Naive thymus-derived CD8-positive, alpha-beta T cell (primary cell): ENCODE measurements at regions not wholly inside any gene's neighbourhood (a gene's known extent, or its start where the extent isn't known, plus 50 kb on each side); places are given as distances from the start of the nearest gene placed in this dataset.
A peak's percentile ranks its signal among the peaks of the same experiment; 100 is the strongest.

Source experiments
- ATAC-seq, 2 donors: fragments of 150-1000 bp; cut with Tn5 transposase in 1 of 2; sonication (Bioruptor Pico), chemical (Tn5 transposase) in 1 of 2; 1 replicate in 1 of 2; 2 replicates in 1 of 2; pipeline ENCODE4 v1.10.0; 2021; ENCODE audit warnings: mild to moderate bottlenecking in 2 of 2, moderate library complexity in 2 of 2
- POLR2A ChIA-PET: fragments of 350-600 bp; sonication (Branson Sonifier 250); formaldehyde crosslinking; loops from one replicate; lab custom pipeline; 2021; ENCODE audit warnings: antibody characterized with exemption; lab: Charles Lee
- DNase-seq, 10 donors: peaks; one replicate each; pipeline versions ENCODE4 v3.0.0 to v3.0.0-alpha.2; 2020 to 2022
- H3K27ac Mint-ChIP-seq, 10 donors: one replicate each; pipeline ENCODE4 v1.8.0; 2020 to 2022; ENCODE audit warnings: mild to moderate bottlenecking in 10 of 10, mixed read lengths in 10 of 10, moderate library complexity in 4 of 10, inconsistent platforms in 1 of 10
- H3K27me3 Mint-ChIP-seq, 5 donors: one replicate each; pipeline ENCODE4 v1.8.0; 2021 to 2022; ENCODE audit warnings: mixed read lengths in 5 of 5
- H3K36me3 Mint-ChIP-seq, 3 donors: one replicate each; pipeline ENCODE4 v1.8.0; 2020 to 2022; ENCODE audit warnings: mixed read lengths in 3 of 3, mild to moderate bottlenecking in 2 of 3, inconsistent platforms in 1 of 3
- H3K4me1 Mint-ChIP-seq, 4 donors: one replicate each; pipeline ENCODE4 v1.8.0; 2021 to 2022; ENCODE audit warnings: mixed read lengths in 4 of 4
- H3K4me3 Mint-ChIP-seq, 10 donors: one replicate each; pipeline ENCODE4 v1.8.0; 2020 to 2022; ENCODE audit warnings: mild to moderate bottlenecking in 10 of 10, mixed read lengths in 10 of 10, moderate library complexity in 6 of 10, inconsistent platforms in 1 of 10
- H3K9me3 Mint-ChIP-seq, 9 donors: one replicate each; pipeline ENCODE4 v1.8.0; 2020 to 2022; ENCODE audit warnings: mixed read lengths in 9 of 9, mild to moderate bottlenecking in 3 of 9, inconsistent platforms in 1 of 9, moderate library complexity in 1 of 9

- Mint-ChIP-seq H3K27me3 (no peaks in the 10 kb centered on the region), H3K27ac (no peak overlapping the region), H3K9me3 (no peaks in the 10 kb centered on the region), H3K36me3 (no peaks in the 10 kb centered on the region), H3K4me3 (no peak overlapping the region), H3K4me1 (peaks cover 0 to 14% (median 0%) of the 10 kb centered on the region in 4 donors)
- no peak for ATAC-seq
- POLR2A ChIA-PET: no interaction called here
- no peak for DNase-seq
These were observed 140.8 kb downstream of the MRPL39 start for GRCh38 chr21:25466470-25466869.

DNA sequence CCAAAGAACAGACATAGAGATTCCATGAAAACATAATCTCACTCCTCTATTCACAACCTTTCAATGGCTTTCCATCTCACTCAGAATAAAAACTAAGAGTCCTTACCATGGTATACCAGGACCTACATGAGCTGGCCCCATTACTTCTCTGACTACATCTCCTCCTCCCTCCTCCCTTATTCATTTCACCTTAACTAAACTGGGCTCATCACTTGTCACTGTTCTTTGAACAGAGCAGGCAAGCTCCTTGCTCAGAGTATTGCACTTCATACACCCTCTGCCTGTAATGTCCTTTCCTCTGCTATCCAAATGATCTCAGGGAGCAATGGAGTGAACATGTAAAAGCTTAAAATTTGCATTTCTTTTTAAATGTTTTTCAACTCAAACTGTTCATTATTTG lies 142.0 kb downstream of the MRPL39 start:
- Mint-ChIP-seq H3K9me3 (no peaks in the 10 kb centered on the region), H3K27ac (no peak overlapping the region), H3K36me3 (no peaks in the 10 kb centered on the region), H3K4me3 (no peak overlapping the region), H3K4me1 (peaks cover 0 to 14% (median 0%) of the 10 kb centered on the region in 4 donors), H3K27me3 (no peaks in the 10 kb centered on the region)
- POLR2A ChIA-PET: no interaction called here
- DNase-seq (no peak), ATAC-seq (no peak)

- ATAC-seq (peak; percentile 42 to 57), DNase-seq (no peak)
- Mint-ChIP-seq H3K9me3 (no peaks in the 10 kb centered on the region), H3K4me3 (no peak overlapping the region), H3K27ac (peak overlapping the region in 1 of 10 donors; percentile 40), H3K36me3 (no peaks in the 10 kb centered on the region), H3K4me1 (peaks cover 0 to 19% (median under 1%) of the 10 kb centered on the region in 4 donors), H3K27me3 (no peaks in the 10 kb centered on the region)
- POLR2A ChIA-PET: no interaction called here
These were observed 143.0 kb downstream of the MRPL39 start for GRCh38 chr21:25464275-25464674.

DNA sequence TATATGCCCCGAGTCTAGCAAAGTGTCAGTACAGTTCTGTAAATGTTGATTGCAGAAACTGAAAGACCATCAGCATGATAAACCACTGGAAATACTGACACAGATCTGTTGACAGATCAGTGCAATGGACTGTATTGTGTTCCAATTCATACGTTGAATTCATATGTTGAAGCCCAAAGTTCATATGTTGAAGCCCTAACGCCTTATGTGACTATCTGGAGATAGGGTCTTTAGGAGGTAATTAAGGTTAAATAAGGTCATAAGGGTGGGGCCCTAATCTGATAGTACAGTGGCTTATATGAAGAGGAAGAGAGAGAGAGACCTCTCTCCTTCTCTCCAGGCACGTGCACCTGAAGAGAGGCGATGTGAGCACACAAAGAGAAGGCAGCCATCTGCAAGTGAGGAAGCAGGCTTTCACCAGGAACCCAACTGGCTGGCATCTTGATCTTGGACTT lies 144.7 kb downstream of the MRPL39 start:
- H3K9me3 Mint-ChIP-seq: no peaks in the 10 kb centered on the region
- no peak overlapping the region for H3K27ac Mint-ChIP-seq
- H3K4me1 Mint-ChIP-seq: peaks cover 2 to 28% (median 5%) of the 10 kb centered on the region in 4 donors
- H3K27me3 Mint-ChIP-seq: no peaks in the 10 kb centered on the region
- no peak for ATAC-seq
- no peak for DNase-seq
- no peaks in the 10 kb centered on the region for H3K36me3 Mint-ChIP-seq
- no peak overlapping the region for H3K4me3 Mint-ChIP-seq
- POLR2A ChIA-PET: no interaction called here

GRCh38 chr21:25461725-25462124 lies 145.6 kb downstream of the MRPL39 start:
- Mint-ChIP-seq H3K27ac (no peak overlapping the region), H3K36me3 (no peaks in the 10 kb centered on the region), H3K4me1 (peaks cover 7 to 34% (median 12%) of the 10 kb centered on the region in 4 donors), H3K4me3 (no peak overlapping the region), H3K27me3 (no peaks in the 10 kb centered on the region), H3K9me3 (no peaks in the 10 kb centered on the region)
- DNase-seq (no peak), ATAC-seq (no peak)
- POLR2A ChIA-PET: no interaction called here

DNA sequence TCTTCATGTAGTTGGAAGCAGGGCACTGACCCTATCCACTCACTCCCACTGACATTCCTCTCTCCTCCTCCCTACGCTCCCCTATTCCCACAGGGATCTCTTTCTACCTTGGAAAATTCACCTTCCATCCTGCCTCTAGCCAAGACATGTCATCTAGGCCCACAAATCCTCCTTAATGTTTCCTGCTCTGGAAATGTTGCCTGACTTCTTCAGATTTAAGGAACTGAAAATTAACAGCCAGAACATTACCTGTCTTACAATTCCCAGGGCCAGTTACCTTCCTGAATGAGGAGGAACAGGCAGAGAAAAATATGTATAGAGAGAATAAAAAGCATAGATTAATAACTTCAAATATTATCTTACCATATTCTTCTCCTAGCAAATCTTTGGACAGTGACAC lies 147.3 kb downstream of the MRPL39 start:
- no peaks in the 10 kb centered on the region for H3K9me3 Mint-ChIP-seq
- no peak for ATAC-seq

GRCh38 chr21:25459365-25459764 lies 147.9 kb downstream of the MRPL39 start:
- Mint-ChIP-seq H3K27me3 (no peaks in the 10 kb centered on the region), H3K27ac (peak overlapping the region in 1 of 10 donors; percentile 10), H3K4me1 (peaks cover 7 to 41% (median 17%) of the 10 kb centered on the region in 4 donors), H3K9me3 (no peaks in the 10 kb centered on the region), H3K4me3 (no peak overlapping the region), H3K36me3 (no peaks in the 10 kb centered on the region)
- DNase-seq (no peak), ATAC-seq (no peak)
- POLR2A ChIA-PET: no interaction called here

More for the DNA sequence above, 147.3 kb downstream of the MRPL39 start:
- H3K4me1 Mint-ChIP-seq: peaks cover 7 to 41% (median 17%) of the 10 kb centered on the region in 4 donors
- H3K27me3 Mint-ChIP-seq: no peaks in the 10 kb centered on the region
- no peak overlapping the region for H3K4me3 Mint-ChIP-seq
- peak overlapping the region in 4 of 10 donors; percentile 5 to 57 (median 32) for H3K27ac Mint-ChIP-seq
- no peak for DNase-seq
- POLR2A ChIA-PET: no interaction called here
- H3K36me3 Mint-ChIP-seq: no peaks in the 10 kb centered on the region

- H3K9me3 Mint-ChIP-seq: no peaks in the 10 kb centered on the region
These were observed 148.8 kb downstream of the MRPL39 start for GRCh38 chr21:25458484-25458883.

GRCh38 chr21:25457946-25458345 lies 149.3 kb downstream of the MRPL39 start:
- Mint-ChIP-seq H3K27ac (no peak overlapping the region), H3K4me3 (no peak overlapping the region), H3K9me3 (no peaks in the 10 kb centered on the region), H3K36me3 (no peaks in the 10 kb centered on the region), H3K4me1 (peaks cover 9 to 33% (median 17%) of the 10 kb centered on the region in 4 donors), H3K27me3 (no peaks in the 10 kb centered on the region)
- POLR2A ChIA-PET: no interaction called here
- DNase-seq (no peak), ATAC-seq (no peak)

More at GRCh38 chr21:25458484-25458883, 148.8 kb downstream of the MRPL39 start:
- Mint-ChIP-seq H3K36me3 (no peaks in the 10 kb centered on the region), H3K4me1 (peaks cover 7 to 36% (median 17%) of the 10 kb centered on the region in 4 donors), H3K27ac (peak overlapping the region in 6 of 10 donors; percentile 37 to 56 (median 49)), H3K4me3 (no peak overlapping the region), H3K27me3 (no peaks in the 10 kb centered on the region)
- POLR2A ChIA-PET: no interaction called here
- ATAC-seq: no peak
- DNase-seq: no peak

GRCh38 chr21:25457411-25457810 lies 149.9 kb downstream of the MRPL39 start:
- POLR2A ChIA-PET: no interaction called here
- Mint-ChIP-seq H3K4me3 (peak overlapping the region; percentile 58 to 85 (median 78)), H3K27ac (peak overlapping the region; percentile 34 to 91 (median 82)), H3K27me3 (no peaks in the 10 kb centered on the region), H3K36me3 (no peaks in the 10 kb centered on the region), H3K4me1 (peaks cover 9 to 28% (median 17%) of the 10 kb centered on the region in 4 donors), H3K9me3 (no peaks in the 10 kb centered on the region)
- DNase-seq (peak in 3 of 10 donors; percentile 22 to 40 (median 32)), ATAC-seq (peak; percentile 87 to 88)

- Mint-ChIP-seq H3K27me3 (no peaks in the 10 kb centered on the region), H3K27ac (peak overlapping the region; percentile 32 to 88 (median 79)), H3K36me3 (no peaks in the 10 kb centered on the region), H3K4me1 (peaks cover 9 to 27% (median 17%) of the 10 kb centered on the region in 4 donors), H3K9me3 (no peaks in the 10 kb centered on the region), H3K4me3 (peak overlapping the region; percentile 9 to 77 (median 38))
- POLR2A ChIA-PET: no interaction called here
- DNase-seq (peak in 3 of 10 donors; percentile 9 to 14 (median 12)), ATAC-seq (peak; percentile 36 to 61)
These were observed 150.6 kb downstream of the MRPL39 start for GRCh38 chr21:25456672-25457071.

DNA sequence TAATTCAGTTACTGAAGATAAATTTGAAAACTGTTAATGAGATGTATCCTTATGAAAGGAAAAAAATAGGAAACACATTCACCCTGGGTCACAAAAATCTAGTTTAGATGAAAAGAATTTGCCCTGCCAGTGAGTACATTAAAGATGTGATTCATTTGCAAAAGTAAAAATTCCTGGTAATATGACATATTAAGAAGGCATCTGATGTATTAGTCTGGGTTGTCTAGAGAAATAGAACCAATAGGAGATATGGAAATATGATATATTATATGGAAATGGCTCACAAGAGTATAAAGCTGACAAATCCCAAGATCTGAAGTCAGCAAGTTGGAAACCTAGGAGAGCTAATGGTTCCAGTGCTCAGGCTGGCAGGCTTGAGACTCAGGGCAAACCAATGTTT lies 153.8 kb downstream of the MRPL39 start:
- Mint-ChIP-seq H3K4me1 (peaks cover 7 to 17% (median 14%) of the 10 kb centered on the region in 4 donors), H3K4me3 (no peak overlapping the region), H3K9me3 (peaks cover 0 to 2% (median 0%) of the 10 kb centered on the region in 9 donors), H3K27me3 (no peaks in the 10 kb centered on the region), H3K27ac (no peak overlapping the region), H3K36me3 (no peaks in the 10 kb centered on the region)
- POLR2A ChIA-PET: no interaction called here
- ATAC-seq (no peak), DNase-seq (no peak)

DNA sequence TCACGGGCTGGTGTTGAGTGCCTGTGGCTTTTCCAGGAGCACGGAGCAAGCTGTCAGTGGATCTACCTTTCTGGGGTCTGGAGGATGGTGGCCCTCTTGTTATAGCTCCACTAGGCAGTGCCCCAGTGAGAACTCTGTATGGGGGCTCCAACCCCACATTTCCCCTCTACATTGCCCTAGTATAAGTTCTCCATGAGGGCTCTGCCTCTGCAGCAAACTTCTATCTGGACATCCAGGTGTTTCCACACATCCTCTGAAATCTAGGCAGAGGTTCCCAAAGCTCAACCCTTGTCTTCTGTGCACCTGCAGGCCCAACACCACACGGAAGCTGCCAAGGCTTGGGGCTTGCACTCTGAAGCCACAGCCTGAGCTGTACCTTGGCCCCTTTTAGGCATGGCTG lies 157.3 kb downstream of the MRPL39 start:
- no peaks in the 10 kb centered on the region for H3K27me3 Mint-ChIP-seq
- no peaks in the 10 kb centered on the region for H3K36me3 Mint-ChIP-seq
- ATAC-seq (no peak), DNase-seq (no peak)
- H3K4me1 Mint-ChIP-seq: peaks cover 0 to 2% (median 0%) of the 10 kb centered on the region in 4 donors
- no peak overlapping the region for H3K27ac Mint-ChIP-seq
- no peak overlapping the region for H3K4me3 Mint-ChIP-seq
- POLR2A ChIA-PET: no interaction called here
- H3K9me3 Mint-ChIP-seq: peaks cover 0 to 2% (median 0%) of the 10 kb centered on the region in 9 donors

DNA sequence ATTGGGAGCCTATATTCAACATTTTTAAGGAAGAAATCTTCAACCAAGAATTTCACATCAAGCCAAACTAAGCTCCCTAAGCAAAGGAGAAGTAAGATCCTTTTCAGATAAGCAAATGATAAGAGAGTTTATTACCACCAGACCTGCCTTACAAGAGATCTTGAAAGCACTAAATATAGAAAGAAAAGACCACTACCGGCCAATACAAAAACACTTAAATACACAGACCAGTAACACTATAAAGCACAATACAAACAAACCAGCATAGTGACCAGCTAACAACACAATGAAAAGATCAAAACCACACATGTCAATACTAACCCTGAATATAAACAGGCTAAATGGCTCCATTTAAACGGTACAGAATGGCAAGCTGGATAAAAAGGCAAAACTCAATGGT lies 165.4 kb downstream of the MRPL39 start:
- no peaks in the 10 kb centered on the region for H3K27me3 Mint-ChIP-seq
- POLR2A ChIA-PET: no interaction called here
- ATAC-seq (no peak), DNase-seq (no peak)
- H3K36me3 Mint-ChIP-seq: no peaks in the 10 kb centered on the region
- no peak overlapping the region for H3K4me3 Mint-ChIP-seq
- no peak overlapping the region for H3K27ac Mint-ChIP-seq
- H3K4me1 Mint-ChIP-seq: no peaks in the 10 kb centered on the region
- no peaks in the 10 kb centered on the region for H3K9me3 Mint-ChIP-seq
